Fibroblast of pulmonary artery (primary cell): ENCODE measurements at regions not wholly inside any gene's neighbourhood (a gene's known extent, or its start where the extent isn't known, plus 50 kb on each side); places are given as distances from the start of the nearest gene placed in this dataset.
"Not testable (repeated sequence)": the region's sequence is repeated elsewhere in the genome, so short reads cannot be mapped to it uniquely, and the experiment has no call there.

Experiments used
- DNase-seq: peaks from one replicate; pipeline ENCODE4 v3.0.0-alpha.2; 2010; ENCODE audit warnings: low read depth
- H3K4me3 ChIP-seq: replicated peaks from 2 replicates; pipeline ENCODE4 v1.5.1; 2011; ENCODE audit warnings: low read depth, mild to moderate bottlenecking, control low read depth, low read length, moderate library complexity
- TF ChIP-seq, protein P1 (sequence below): IDR thresholded peaks from 2 replicates; pipeline ENCODE4 v1.5.1; 2011; ENCODE audit warnings: mild to moderate bottlenecking, control low read depth, low read length, inconsistent platforms; ENCODE audit errors: missing control alignments

DNA sequence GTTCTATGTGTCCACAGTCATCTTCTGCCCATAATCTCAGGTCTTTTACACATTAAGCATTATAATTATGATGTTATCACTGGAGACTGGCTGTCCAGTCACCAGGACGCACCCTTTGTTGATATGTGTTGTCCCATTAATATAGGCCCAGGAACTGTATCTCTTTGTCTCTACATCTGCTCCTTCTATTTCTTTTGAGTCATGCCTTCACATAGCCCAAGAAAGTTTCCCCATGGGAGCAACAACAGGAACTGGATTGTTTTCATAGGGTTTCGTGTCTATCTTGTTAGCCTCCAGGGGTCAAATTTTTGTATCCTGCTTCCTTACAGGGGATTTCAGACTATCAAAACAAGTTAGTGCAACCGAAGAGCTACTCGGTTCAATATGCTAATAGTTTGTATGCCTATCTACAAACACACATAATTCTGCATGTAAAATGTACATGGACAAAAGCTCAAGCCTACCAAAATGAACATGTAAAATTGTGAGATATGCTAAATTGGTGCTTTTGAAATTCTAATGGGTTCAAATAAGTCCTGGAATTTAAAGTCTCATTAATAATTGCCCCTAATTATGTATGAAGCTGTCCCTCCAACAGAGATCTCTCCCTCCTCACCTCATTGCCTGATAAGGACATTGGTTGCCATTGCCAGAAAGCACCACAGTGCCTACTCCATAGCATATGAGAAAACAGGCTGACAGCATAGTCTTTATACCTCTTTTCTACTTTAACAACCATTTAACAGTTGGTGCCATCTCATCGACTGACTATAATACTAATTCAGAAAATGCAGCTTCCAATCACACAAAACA lies 99.8 kb upstream of the DIO2 start:
- TF ChIP-seq, protein P1, sequence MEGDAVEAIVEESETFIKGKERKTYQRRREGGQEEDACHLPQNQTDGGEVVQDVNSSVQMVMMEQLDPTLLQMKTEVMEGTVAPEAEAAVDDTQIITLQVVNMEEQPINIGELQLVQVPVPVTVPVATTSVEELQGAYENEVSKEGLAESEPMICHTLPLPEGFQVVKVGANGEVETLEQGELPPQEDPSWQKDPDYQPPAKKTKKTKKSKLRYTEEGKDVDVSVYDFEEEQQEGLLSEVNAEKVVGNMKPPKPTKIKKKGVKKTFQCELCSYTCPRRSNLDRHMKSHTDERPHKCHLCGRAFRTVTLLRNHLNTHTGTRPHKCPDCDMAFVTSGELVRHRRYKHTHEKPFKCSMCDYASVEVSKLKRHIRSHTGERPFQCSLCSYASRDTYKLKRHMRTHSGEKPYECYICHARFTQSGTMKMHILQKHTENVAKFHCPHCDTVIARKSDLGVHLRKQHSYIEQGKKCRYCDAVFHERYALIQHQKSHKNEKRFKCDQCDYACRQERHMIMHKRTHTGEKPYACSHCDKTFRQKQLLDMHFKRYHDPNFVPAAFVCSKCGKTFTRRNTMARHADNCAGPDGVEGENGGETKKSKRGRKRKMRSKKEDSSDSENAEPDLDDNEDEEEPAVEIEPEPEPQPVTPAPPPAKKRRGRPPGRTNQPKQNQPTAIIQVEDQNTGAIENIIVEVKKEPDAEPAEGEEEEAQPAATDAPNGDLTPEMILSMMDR, result no peak

DNA sequence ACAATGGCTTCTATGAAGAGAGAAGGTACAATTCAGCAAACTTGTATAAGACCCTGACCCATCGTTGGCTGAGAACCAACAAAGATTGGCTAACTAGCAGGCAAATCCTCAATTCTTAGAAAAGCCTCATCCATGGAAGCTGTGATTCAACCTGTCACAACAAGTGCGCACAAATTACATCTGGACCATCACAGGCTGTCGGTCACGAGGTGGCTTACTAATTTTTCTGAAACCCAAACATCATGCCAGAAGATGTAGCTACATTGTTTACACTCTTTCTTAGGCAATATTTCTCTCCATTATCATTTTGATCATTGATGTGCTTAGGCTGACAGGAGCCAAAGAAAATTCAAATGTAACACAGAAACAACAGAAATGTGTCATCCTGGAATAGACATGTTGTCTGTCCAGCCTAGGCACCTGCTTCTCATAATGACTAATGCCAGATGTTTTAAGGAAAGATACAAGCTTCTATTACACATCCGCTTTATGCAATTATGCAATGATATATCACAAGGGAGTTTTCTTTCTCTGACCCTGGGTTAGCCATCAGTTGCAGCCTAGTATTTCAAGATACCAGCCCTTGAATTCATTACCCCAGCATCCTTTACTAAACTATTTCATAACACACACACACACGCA lies 92.9 kb upstream of the DIO2 start:
- TF ChIP-seq, protein P1, result no peak

More for the DNA sequence above, 99.8 kb upstream of the DIO2 start:
- no peak overlapping the region for H3K4me3 ChIP-seq
- DNase-seq, result peak; percentile 55

DNA sequence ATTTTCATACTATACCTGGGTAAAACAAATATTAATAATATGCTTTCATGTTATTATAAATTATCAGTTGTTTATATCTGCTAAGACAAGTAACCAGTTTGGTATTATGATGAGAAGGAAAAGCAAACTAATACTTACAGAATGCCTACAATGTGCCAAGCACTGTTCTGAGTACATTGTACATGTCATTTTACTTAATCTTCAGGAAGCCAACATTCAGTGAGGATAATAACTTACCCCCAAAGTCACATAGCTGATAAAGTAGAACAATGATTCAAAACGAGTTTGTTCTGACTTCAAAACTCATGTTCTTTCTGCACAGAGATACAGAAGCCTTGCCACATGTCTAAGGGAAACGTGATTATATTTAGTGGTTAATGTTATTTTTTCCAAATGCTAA lies 89.0 kb upstream of the DIO2 start:
- TF ChIP-seq, protein P1, result no peak
- peak; percentile 48 for DNase-seq
- no peak overlapping the region for H3K4me3 ChIP-seq

More for the DNA sequence above, 92.9 kb upstream of the DIO2 start:
- H3K4me3 ChIP-seq, result no peak overlapping the region
- peak; percentile 64 for DNase-seq

DNA sequence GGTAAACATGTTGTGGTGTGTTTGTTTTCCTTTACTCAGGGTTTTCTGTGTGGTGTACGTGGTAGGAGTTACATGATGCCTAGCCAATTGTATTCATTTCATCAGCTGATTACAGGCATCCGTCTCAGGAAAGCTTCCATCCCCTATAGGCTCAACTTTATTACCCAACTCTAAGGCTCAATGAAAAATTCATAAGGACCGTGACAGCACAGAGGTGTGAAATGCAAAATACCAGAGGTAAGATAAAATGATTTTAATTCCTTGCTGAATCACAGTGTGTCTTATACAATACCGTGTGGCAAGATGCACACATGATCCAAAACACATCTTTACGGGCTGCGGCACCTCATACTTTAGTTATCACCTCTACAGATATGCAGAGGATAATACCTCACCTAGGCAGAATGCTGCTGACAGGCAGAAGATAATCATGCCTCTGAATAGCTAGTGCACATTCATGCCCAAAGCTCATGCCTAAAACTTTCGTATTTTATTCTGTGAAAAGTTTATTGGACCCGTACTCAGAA lies 87.2 kb upstream of the DIO2 start:
- H3K4me3 ChIP-seq, result no peak overlapping the region
- TF ChIP-seq, protein P1, result no peak
- no peak for DNase-seq

DNA sequence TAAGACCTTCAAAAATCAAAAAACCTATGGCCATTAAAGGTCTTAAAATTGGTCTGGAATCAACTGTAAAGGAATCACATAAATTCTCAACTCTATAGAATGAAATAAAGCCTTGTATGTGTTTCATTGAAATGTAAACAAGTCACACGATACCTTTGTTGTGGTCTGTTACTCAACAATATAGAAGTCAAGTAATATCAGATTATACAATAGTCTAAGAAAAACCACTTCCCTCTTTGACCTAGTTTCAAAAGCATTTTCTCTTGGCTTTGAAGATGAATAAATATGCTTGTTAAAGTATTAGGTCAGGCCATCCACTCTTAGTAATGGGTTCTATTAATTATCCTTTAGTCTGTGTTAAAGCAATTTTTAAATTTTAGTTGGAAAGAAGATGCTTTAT lies 79.8 kb upstream of the DIO2 start:
- TF ChIP-seq, protein P1, result no peak
- no peak overlapping the region for H3K4me3 ChIP-seq
- DNase-seq, result no peak

DNA sequence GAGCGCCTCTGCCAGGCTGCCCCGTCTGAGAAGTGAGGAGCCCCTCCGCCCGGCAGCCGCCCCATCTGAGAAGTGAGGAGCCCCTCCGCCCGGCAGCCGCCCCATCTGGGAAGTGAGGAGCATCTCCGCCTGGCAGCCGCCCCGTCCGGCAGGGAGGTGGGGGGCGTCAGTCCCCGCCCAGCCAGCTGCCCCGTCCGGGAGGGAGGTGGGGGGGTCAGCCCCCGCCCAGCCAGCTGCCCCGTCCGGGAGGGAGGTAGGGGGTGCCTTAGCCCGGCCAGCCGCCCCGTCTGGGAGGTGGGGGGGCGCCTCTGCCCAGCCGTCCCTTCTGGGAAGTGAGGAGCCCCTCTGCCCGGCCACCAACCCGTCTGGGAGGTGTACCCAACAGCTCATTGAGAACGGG lies 75.4 kb upstream of the DIO2 start:
- not testable (repeated sequence) for DNase-seq

DNA sequence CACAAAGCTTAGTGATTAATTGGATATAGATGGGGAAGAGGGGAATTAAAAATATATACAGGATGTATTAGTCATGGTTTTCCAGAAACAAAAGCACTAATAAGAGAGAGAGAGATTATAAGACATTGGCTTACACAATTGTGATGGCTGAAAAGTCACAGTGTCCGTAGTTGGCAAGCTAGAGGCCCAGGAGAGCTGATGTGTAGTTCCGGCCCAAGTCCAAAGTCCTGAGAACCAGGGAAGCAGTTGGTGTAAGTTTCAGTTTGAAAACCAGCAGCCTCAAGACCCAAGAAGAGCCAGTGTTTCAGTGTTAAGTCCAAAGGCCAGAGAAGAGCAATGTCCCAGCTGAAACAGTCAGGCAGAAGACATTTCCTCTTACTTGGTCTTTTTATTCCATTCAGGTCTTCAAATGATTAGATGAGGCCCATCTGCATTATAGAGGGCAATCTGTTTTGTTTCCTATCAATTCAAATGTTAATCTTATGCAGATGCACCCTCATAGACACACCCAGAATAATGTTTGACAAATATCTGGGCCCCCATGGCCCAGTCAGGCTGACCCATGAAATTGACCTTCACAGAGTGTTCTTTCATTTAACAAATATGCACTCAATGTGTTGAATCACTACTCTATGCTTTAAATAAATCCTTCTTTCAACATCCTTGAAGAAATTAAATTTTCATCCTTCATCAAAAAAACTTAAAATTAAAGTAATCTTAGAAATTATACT lies 67.2 kb upstream of the DIO2 start:
- TF ChIP-seq, protein P1, result no peak
- DNase-seq, result peak; percentile 76
- no peak overlapping the region for H3K4me3 ChIP-seq

More for the DNA sequence above, 75.4 kb upstream of the DIO2 start:
- not testable (repeated sequence) for H3K4me3 ChIP-seq
